Omental fat pad (tissue), 3 donors: ENCODE measurements at regions not wholly inside any gene's neighbourhood (a gene's known extent, or its start where the extent isn't known, plus 50 kb on each side); places are given as distances from the start of the nearest gene placed in this dataset.

Experiments
- ATAC-seq: fragments of 150-250 bp; one replicate; pipeline ENCODE4 v1.9.1; 2016; ENCODE audit warnings: mild to moderate bottlenecking, moderate library complexity; ENCODE audit not compliant: low FRiP score
- DNase-seq: peaks from one replicate; pipeline ENCODE4 v3.0.0-alpha.2; 2019; ENCODE audit warnings: low spot score
- TF ChIP-seq, protein P1 (sequence below), 3 donors: fragments of 450-650 bp; IDR thresholded peaks; one replicate each; pipeline ENCODE4 v1.5.1; 2016 to 2017; ENCODE audit warnings: antibody characterized with exemption in 3 of 3, mild to moderate bottlenecking in 3 of 3, moderate library complexity in 2 of 3

DNA sequence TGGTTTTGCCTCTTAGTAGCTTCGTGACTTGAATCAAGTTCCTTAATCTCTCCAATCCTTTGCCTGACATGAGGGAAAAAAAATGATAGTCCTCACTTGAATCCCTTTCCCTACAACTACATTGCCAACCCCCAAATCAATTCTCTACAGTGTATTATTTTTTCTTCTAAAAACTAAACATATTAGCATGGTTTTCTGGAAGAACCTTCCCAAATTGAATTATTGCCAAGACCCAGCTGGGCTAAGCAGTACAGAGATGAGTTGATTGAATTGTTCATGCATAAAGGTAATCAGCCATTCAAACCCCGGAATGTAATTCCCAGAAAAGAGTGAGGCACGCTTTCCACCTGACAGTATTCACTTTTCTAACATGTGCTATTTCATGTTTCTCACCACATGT lies 155.6 kb upstream of the AGR3 start:
- TF ChIP-seq, protein P1, sequence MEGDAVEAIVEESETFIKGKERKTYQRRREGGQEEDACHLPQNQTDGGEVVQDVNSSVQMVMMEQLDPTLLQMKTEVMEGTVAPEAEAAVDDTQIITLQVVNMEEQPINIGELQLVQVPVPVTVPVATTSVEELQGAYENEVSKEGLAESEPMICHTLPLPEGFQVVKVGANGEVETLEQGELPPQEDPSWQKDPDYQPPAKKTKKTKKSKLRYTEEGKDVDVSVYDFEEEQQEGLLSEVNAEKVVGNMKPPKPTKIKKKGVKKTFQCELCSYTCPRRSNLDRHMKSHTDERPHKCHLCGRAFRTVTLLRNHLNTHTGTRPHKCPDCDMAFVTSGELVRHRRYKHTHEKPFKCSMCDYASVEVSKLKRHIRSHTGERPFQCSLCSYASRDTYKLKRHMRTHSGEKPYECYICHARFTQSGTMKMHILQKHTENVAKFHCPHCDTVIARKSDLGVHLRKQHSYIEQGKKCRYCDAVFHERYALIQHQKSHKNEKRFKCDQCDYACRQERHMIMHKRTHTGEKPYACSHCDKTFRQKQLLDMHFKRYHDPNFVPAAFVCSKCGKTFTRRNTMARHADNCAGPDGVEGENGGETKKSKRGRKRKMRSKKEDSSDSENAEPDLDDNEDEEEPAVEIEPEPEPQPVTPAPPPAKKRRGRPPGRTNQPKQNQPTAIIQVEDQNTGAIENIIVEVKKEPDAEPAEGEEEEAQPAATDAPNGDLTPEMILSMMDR (IDR thresholded peaks at IDR 0.05) = no peak
- no peak for DNase-seq
- ATAC-seq = no peak

DNA sequence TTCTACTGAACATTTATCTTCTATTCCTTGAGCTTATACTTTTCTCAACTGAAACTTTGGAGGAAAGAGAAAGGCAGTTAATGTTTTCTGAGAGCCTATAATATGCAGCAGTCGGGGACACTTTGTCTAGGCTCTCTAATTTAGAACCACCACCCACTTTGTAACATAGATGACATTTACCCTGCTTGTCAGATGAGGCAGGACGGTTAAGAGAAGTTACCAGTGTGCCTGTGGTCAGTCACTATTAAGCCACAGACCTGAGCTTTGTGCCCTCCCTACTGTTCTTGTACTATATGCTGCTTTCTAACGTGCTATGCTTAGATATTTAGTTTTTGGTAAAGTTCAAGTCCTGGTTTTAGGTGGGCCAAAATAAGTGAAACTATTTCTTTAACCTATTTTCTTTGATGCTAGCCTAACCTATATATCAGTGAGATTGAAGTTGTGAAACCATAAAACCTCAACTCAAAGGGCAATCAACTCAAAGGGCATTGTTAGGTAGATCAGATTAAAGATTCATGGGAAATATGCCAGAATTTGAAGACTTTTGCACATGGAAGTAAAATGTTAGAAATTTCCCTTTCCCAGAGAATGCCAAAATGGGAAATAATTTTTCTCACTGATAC lies 156.5 kb upstream of the AGR3 start:
- TF ChIP-seq, protein P1 (IDR thresholded peaks at IDR 0.05) = no peak
- ATAC-seq (no peak), DNase-seq (no peak)

DNA sequence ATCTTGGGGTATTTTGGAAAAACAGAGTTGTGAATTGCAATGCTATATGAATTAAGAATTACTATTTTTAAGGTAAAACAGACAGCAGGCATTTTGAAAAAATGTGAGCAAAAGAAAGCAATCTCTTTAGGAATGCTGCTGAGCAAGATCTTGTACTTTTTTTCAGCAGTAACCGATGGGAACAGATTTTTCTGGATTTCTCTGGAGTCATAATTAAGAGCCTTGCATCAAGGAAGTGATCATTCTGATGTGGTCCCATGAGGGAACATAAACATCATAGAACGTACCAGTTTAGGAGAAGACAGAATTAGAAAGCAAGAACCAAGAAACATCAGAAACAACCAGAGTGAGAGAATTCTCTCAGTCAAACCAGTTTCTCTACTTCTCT lies 157.0 kb upstream of the AGR3 start:
- ATAC-seq = no peak
- TF ChIP-seq, protein P1 (IDR thresholded peaks at IDR 0.05) = no peak
- no peak for DNase-seq

DNA sequence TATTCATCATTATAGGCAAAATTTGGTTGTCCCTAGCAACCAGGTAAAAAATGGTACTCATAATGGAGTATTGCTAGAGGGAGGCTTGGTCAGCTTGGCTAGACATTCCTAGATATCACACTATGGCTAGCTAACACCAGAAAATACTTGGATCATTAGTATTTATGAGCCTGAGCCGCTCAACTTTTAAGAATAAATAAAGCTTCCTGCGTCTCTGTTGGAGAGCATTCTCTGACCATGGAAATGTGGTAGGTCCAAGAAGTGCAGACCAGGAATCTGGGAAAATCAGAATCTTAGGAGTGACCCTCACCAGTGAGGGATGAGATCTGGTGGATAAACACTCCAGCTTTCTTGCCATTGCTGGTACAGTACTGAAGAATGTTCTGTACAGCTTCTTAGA lies 157.6 kb upstream of the AGR3 start:
- ATAC-seq (no peak), DNase-seq (no peak)
- TF ChIP-seq, protein P1 (IDR thresholded peaks at IDR 0.05) = no peak

DNA sequence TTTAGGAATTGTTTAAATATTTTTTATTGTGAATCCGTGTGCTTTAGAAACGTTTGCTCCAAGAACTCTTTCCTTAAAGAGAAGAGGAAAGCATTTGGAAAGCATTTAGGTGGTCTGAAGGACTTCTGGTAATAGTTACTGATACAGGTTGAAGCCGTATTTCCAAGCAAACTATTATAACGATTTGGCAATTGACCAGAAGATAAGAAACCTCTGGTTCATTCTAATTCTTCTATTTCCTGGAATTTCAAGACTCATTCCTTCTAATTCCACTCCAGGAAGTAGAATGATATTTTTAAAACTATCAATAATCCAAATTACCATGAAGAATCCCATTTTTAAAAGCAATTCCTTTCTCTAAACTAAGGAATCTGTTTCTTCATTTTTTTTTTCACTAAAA lies 158.9 kb upstream of the AGR3 start:
- DNase-seq = no peak

DNA sequence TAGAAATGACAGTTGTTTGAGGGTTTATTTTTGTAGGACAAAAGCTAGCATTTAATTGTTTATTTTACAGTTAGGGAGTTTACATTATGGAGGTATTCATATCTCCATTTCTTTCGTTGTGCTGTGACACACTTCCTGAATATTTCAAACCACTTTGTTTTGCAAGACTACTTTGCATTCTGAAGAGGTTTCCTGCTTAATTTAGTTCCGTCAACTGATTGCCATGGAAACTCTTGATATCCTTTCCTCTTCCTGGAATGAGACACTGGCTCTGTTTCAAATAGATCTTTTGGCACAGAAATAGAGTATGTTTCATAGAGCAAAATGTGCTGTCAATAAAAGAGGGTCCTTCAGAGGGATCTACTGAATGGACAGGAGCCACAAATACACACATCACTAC lies 159.5 kb upstream of the AGR3 start:
- ATAC-seq = peak; percentile 81
- no peak for DNase-seq
- TF ChIP-seq, protein P1 (IDR thresholded peaks at IDR 0.05) = no peak

More for the DNA sequence above, 158.9 kb upstream of the AGR3 start:
- ATAC-seq = no peak
- TF ChIP-seq, protein P1 (IDR thresholded peaks at IDR 0.05) = no peak

DNA sequence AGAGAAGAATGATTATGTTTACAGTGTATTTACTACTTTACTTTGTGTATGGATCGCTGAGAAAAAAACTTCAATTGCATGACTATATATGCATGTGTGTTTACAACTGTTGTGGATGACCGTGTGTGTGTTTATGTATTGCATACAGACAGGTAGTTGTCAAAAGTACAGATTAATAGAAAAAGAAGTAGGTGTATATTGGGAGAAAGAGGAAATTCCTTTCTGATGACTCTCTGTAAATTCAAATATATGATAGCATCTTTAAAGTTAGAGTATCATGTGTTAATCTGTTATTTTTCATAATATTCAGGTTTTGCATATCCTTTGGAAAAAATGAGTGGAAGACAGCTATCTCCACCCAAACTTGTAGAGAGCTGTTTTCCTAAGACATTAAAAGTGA lies 160.4 kb upstream of the AGR3 start:
- no peak for DNase-seq
- TF ChIP-seq, protein P1 (IDR thresholded peaks at IDR 0.05) = no peak
- no peak for ATAC-seq
